GM19455 (cell line): ENCODE measurements at regions not wholly inside any gene's neighbourhood (a gene's known extent, or its start where the extent isn't known, plus 50 kb on each side); places are given as distances from the start of the nearest gene placed in this dataset.
"Not testable (repeated sequence)": the region's sequence is repeated elsewhere in the genome, so short reads cannot be mapped to it uniquely, and the experiment has no call there.

Experiments used
- ATAC-seq: cut with Tn5 transposase; IDR thresholded peaks from one replicate; pipeline ENCODE4 v1.9.1; 2021; ENCODE audit not compliant: unreplicated experiment

GRCh38 chr2:11877764-11878163 is 131.3 kb downstream of the LPIN1 start:
- ATAC-seq: no peak

DNA sequence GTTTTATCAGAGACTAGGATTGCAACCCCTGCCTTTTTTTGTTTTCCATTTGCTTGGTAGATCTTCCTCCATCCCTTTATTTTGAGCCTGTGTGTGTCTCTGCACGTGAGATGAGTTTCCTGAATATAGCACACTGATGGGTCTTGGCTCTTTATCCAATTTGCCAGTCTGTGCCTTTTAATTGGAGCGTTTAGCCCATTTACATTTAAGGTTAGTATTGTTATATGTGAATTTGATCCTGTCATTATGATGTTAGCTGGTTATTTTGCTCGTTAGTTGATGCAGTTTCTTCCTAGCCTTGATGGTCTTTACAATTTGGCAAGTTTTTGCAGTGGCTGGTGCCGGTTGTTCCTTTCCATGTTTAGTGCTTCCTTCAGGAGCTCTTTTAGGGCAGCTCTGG is 138.8 kb downstream of the LPIN1 start:
- not testable (repeated sequence) for ATAC-seq

- ATAC-seq: not testable (repeated sequence)
Observed at GRCh38 chr2:11886899-11887298, 140.5 kb downstream of the LPIN1 start.

GRCh38 chr2:11889101-11889850 is 142.8 kb downstream of the LPIN1 start:
- no peak for ATAC-seq

GRCh38 chr2:11889854-11890253 is 143.4 kb downstream of the LPIN1 start:
- ATAC-seq: no peak

- no peak for ATAC-seq
Observed at GRCh38 chr2:11891028-11891427, 144.6 kb downstream of the LPIN1 start.

- no peak for ATAC-seq
Observed at GRCh38 chr2:11891671-11892440, 145.4 kb downstream of the LPIN1 start.

DNA sequence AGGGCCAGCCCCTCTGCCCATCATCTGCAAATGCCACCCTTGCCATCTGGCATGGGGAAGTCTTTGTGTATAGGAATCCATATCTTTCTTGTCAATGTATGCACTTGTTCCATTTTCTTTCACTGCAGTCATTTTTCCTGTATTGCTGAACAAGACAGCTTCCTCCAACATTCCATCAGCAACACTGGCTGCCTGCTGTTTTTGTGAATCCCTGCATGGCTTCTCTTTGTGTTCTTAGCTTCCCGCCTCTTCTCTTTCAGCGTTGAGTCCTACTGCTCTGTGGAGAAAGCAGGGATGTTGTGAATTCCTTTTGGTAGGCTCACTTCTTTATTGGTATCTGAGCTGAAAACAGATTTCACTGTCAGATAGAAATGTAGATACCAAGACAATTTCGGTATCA is 150.0 kb downstream of the LPIN1 start:
- no peak for ATAC-seq

GRCh38 chr2:11898576-11898975 is 152.1 kb downstream of the LPIN1 start:
- no peak for ATAC-seq

- ATAC-seq: no peak
Observed at GRCh38 chr2:11899264-11899818, 152.9 kb downstream of the LPIN1 start.

- not testable (repeated sequence) for ATAC-seq
Observed at GRCh38 chr2:11900891-11901290, 154.5 kb downstream of the LPIN1 start.

GRCh38 chr2:11901351-11902069 is 155.1 kb downstream of the LPIN1 start:
- ATAC-seq: no peak

DNA sequence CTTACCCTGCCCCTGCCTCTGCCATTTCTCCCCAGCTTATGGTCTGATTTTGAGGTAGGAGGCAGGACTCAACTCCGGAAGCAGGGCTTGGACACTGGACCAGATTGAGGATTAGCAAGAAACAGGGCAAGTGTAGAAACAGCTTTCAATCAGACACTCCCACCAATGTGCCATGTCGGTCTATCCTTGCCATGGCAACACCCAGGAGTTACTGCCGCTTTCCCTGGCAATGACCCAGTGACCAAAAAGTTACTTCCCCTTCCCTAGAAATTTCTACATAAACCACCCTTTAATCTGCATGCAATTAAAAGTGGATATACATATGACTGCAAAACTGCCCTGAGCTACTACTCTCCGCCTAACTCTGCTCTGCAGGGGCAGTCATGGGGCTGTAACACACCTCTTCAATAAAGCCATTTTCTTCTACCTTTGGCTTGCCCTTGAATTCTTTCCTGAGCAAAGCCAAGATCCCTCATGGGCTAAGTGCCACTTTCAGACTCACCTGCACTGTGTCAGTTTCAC is 156.7 kb downstream of the LPIN1 start:
- ATAC-seq: no peak

DNA sequence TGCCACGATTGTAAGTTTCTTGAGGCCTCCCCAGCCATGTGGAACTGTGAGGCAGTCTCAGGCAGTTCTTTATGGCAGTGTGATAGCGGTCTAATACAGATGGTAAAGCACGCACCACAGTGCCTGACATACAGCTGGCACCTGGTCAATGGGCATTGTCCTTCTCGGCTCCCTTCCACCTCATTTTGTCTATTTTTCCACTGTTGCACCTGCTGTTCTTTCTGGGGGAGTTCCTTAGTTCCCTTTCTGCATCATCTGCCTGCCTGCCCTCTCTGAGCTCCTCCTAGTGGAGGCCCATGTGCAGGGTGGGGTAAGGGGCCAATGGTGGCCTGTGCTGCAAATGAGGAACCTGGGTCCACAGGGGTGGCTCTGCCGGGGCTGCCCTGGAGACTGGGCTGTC is 157.6 kb downstream of the LPIN1 start:
- ATAC-seq: no peak

DNA sequence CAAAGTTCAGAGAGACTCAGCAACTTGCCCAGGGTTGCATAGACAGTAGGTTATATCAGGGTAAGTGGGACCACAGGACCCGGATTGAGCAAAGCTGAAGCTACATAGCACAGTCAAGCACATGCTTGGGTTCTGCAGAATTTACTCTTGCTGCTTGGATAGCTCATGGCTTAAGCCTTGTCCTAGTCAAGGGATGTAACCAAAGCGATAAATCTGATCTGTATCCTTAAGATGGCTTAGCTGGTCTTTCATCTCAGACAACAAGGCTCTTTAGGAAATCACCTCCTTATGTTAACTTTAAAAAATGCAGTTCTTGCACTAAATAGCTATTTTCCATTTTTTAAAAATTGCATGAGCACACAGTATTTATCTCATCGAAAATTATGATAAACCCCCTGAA is 158.5 kb downstream of the LPIN1 start:
- no peak for ATAC-seq

DNA sequence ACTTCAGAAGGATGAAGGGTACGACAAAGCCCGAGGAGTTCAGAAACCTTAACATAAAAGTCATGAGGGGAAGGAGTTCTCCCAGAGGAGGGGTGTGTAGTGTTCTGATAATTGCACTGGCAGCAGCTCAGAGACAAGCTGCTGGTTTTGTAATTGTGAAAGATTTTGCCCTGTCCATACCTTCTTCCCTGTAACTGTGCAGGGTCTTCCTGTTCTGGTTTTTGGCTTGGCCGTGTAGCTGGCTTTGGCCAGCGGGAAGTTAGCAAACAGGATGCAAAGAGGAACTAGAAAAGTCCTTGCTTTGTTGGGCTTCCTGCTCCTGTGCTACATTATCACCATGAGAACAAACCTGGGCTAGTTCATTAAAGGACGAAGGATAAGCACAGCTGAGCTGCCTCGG is 160.8 kb downstream of the LPIN1 start:
- no peak for ATAC-seq

- no peak for ATAC-seq
Observed at GRCh38 chr2:11910971-11911370, 164.5 kb downstream of the LPIN1 start.

DNA sequence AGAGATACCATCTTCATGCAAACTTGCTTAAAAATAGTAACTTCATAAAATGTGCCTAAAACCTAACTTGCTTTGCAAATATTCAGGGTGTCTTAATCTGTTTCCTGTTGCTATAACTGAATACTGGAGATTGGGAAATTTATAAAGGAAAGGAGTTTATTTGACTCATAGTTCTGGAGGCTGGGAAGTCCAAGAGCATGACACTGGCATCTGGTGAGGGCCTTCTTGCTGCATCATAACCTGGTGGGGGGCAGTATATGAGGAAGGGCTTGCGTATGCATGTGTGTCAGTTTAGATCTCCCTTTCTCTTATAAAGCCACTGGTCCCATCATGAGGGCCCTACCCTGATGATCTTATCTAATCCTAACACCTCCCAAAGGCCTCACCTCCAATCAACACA is 166.5 kb downstream of the LPIN1 start:
- no peak for ATAC-seq

DNA sequence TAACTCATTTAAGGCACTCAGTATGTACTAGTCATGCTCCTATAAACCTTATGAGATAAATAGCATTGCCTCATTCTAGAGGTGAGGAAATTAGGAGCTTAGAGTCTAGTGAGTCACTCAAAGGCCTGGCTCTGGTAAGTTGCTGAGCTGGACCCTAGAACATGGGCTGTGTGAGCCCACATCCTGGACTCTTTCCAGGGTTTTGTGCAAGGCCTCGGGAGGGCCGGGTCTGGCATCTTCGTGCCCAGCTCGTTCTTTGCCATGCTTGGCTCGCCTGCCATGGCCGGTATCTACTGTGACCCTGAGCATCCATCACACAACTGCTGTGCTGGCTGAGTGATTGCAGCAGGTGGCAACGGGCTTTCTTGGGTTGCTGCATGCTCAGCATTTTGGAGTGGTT is 168.0 kb downstream of the LPIN1 start:
- no peak for ATAC-seq

DNA sequence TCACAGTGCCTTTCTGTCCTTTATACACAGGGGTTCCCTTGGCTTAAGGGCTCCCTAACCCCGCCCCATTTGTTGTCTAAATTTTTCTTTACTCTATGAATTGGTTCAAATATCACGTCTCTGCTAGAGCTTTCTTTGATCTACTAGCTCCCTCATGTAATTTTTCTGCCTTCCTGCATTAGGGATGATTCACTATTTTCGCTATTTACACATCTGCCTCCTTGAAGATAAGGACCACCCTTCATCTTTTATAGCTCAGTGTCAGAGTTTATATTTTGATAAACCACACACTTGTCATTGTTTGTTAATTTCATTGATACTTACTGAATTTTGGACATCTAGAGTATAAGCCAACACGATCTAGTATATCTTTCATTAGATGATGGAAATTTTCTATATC is 169.2 kb downstream of the LPIN1 start:
- no peak for ATAC-seq

- ATAC-seq: no peak
Observed at GRCh38 chr2:11919953-11920352, 173.5 kb downstream of the LPIN1 start.
